Esophagus squamous epithelium (tissue), 4 donors: ENCODE measurements at regions not wholly inside any gene's neighbourhood (a gene's known extent, or its start where the extent isn't known, plus 50 kb on each side); places are given as distances from the start of the nearest gene placed in this dataset.

Experiments
- POLR2A ChIP-seq, 4 donors: fragments of 450-650 bp; IDR thresholded peaks; one replicate each; pipeline ENCODE4 v1.6.1; 2017; ENCODE audit warnings: antibody characterized with exemption in 4 of 4, mild to moderate bottlenecking in 4 of 4, moderate library complexity in 3 of 4
- TF ChIP-seq, protein P1 (sequence below), 6 experiments: fragments of 450-650 bp in 4 of 6; fragments of 200-600 bp in 2 of 6; sonication (generic) in 2 of 6; IDR thresholded peaks; one replicate each; pipeline ENCODE4 v1.5.1; 2016 to 2019; ENCODE audit warnings: antibody characterized with exemption in 6 of 6, mild to moderate bottlenecking in 4 of 6, moderate library complexity in 4 of 6

- TF ChIP-seq POLR2A (IDR thresholded peaks at IDR 0.05) = no peak
- TF ChIP-seq, protein P1, sequence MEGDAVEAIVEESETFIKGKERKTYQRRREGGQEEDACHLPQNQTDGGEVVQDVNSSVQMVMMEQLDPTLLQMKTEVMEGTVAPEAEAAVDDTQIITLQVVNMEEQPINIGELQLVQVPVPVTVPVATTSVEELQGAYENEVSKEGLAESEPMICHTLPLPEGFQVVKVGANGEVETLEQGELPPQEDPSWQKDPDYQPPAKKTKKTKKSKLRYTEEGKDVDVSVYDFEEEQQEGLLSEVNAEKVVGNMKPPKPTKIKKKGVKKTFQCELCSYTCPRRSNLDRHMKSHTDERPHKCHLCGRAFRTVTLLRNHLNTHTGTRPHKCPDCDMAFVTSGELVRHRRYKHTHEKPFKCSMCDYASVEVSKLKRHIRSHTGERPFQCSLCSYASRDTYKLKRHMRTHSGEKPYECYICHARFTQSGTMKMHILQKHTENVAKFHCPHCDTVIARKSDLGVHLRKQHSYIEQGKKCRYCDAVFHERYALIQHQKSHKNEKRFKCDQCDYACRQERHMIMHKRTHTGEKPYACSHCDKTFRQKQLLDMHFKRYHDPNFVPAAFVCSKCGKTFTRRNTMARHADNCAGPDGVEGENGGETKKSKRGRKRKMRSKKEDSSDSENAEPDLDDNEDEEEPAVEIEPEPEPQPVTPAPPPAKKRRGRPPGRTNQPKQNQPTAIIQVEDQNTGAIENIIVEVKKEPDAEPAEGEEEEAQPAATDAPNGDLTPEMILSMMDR (IDR thresholded peaks at IDR 0.05) = no peak
These were observed 95.6 kb downstream of the PALM2AKAP2 start for GRCh38 chr9:109875495-109876129.
